ENCODE measurements at regions not wholly inside any gene's neighbourhood (a gene's known extent, or its start where the extent isn't known, plus 50 kb on each side); places are given as distances from the start of the nearest gene placed in this dataset.

GRCh38 chr4:170425040-170425439, 335.3 kb upstream of the AADAT start:
- TF ChIP-seq POLR2A (IDR thresholded peaks at IDR 0.05), result no peak
- TF ChIP-seq, protein P1, sequence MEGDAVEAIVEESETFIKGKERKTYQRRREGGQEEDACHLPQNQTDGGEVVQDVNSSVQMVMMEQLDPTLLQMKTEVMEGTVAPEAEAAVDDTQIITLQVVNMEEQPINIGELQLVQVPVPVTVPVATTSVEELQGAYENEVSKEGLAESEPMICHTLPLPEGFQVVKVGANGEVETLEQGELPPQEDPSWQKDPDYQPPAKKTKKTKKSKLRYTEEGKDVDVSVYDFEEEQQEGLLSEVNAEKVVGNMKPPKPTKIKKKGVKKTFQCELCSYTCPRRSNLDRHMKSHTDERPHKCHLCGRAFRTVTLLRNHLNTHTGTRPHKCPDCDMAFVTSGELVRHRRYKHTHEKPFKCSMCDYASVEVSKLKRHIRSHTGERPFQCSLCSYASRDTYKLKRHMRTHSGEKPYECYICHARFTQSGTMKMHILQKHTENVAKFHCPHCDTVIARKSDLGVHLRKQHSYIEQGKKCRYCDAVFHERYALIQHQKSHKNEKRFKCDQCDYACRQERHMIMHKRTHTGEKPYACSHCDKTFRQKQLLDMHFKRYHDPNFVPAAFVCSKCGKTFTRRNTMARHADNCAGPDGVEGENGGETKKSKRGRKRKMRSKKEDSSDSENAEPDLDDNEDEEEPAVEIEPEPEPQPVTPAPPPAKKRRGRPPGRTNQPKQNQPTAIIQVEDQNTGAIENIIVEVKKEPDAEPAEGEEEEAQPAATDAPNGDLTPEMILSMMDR (IDR thresholded peaks at IDR 0.05), result no peak

All from right lobe of liver (tissue), 4 donors.